Rectal smooth muscle tissue (tissue), 1 donor: ENCODE measurements at regions not wholly inside any gene's neighbourhood (a gene's known extent, or its start where the extent isn't known, plus 50 kb on each side); places are given as distances from the start of the nearest gene placed in this dataset.
"Not testable (repeated sequence)": the region's sequence is repeated elsewhere in the genome, so short reads cannot be mapped to it uniquely, and the experiment has no call there.

Source experiments
- H3K27ac ChIP-seq: one replicate; pipeline ENCODE4 v1.7.0; 2013; ENCODE audit warnings: low read depth, low read length, inconsistent platforms
- H3K27me3 ChIP-seq: one replicate; pipeline ENCODE4 v1.7.0; 2013; ENCODE audit warnings: low read length; ENCODE audit not compliant: control insufficient read depth, insufficient read depth
- H3K36me3 ChIP-seq: one replicate; pipeline ENCODE4 v1.7.0; 2013; ENCODE audit warnings: low read length; ENCODE audit not compliant: control insufficient read depth, insufficient read depth
- H3K4me1 ChIP-seq: one replicate; pipeline ENCODE4 v1.7.0; 2013; ENCODE audit warnings: low read length; ENCODE audit not compliant: control insufficient read depth, insufficient read depth
- H3K4me3 ChIP-seq: one replicate; pipeline ENCODE4 v1.7.0; 2013; ENCODE audit warnings: low read length
- H3K9ac ChIP-seq: one replicate; pipeline ENCODE4 v1.7.0; 2013; ENCODE audit warnings: low read length

- not testable (repeated sequence) for H3K36me3 ChIP-seq, H3K27ac ChIP-seq, H3K4me3 ChIP-seq, H3K27me3 ChIP-seq, H3K9ac ChIP-seq, H3K4me1 ChIP-seq
Observed at GRCh38 chr14:106197264-106197663, 670.9 kb downstream of the TMEM121 start.

GRCh38 chr14:106199097-106199496, 672.7 kb downstream of the TMEM121 start:
- H3K36me3 ChIP-seq: no peaks in the 10 kb centered on the region
- no peak overlapping the region for H3K27ac ChIP-seq
- no peaks in the 10 kb centered on the region for H3K4me1 ChIP-seq
- no peak overlapping the region for H3K4me3 ChIP-seq
- no peaks in the 10 kb centered on the region for H3K27me3 ChIP-seq
- H3K9ac ChIP-seq: no peak overlapping the region

DNA sequence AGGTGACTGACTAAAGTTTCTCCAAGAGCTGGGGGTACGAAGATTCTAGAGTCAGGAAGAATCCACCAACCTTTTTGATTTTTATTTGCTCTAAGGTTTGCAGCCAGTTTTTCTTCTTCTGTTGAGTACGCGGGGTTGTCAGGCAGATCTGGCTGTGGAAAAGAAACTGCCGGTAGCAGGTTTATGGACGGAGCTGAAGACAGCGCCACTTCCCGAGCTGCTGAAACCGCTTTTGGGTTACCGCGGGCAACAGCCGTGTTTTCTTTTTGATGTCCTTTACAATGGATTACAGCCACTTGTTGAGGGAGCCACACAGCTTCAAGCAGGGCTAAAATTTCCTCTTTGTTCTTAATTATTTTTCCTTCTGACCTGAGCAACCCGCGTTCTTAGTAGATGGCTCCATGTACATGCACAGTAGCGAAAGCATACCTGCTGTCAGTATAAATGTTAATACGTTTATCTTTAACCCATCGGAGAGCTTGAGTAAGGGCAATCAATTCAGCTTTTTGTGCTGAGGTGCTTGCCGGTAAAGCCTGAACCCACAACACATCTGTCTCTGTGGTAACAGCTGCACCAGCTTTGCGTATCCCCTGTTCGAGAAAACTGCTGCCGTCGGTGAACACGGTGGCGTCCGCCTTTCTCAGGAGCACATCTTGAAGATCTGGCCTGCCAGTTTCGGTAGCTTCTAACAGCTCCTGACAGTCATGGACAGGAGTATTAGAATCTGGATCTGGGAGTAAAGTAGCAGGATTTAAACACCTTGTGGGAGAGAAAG, 674.3 kb downstream of the TMEM121 start:
- H3K4me3 ChIP-seq: no peak overlapping the region
- no peak overlapping the region for H3K9ac ChIP-seq
- H3K27me3 ChIP-seq: no peaks in the 10 kb centered on the region
- no peaks in the 10 kb centered on the region for H3K4me1 ChIP-seq
- no peaks in the 10 kb centered on the region for H3K36me3 ChIP-seq
- H3K27ac ChIP-seq: no peak overlapping the region

GRCh38 chr14:106201376-106201775, 675.0 kb downstream of the TMEM121 start:
- no peak overlapping the region for H3K9ac ChIP-seq
- no peaks in the 10 kb centered on the region for H3K36me3 ChIP-seq
- H3K27ac ChIP-seq: no peak overlapping the region
- no peaks in the 10 kb centered on the region for H3K4me1 ChIP-seq
- H3K27me3 ChIP-seq: no peaks in the 10 kb centered on the region
- no peak overlapping the region for H3K4me3 ChIP-seq

GRCh38 chr14:106203438-106203837, 677.1 kb downstream of the TMEM121 start:
- Histone ChIP-seq H3K9ac (no peak overlapping the region), H3K4me3 (no peak overlapping the region), H3K27ac (no peak overlapping the region), H3K4me1 (no peaks in the 10 kb centered on the region), H3K36me3 (no peaks in the 10 kb centered on the region), H3K27me3 (no peaks in the 10 kb centered on the region)

DNA sequence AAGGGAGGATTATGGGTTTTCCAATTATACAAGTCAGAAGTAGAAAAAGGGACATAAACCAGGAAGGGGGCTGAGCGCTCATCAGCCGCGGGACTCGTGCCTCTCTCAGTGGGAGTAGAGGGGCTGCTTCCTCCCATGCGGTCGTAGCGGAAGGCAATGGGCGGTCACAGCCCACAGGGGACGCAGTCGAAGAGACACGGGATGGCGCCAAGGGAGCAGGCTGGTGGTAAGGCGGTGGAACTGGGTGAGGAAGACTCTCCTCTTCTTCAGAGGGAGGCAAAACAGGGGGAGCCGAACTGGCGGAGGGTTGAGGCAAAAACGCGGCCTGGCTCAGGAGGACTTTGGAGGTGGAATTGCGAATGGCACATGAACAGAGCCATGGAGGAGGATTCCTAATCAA, 677.7 kb downstream of the TMEM121 start:
- Histone ChIP-seq H3K36me3 (no peaks in the 10 kb centered on the region), H3K9ac (no peak overlapping the region), H3K4me3 (no peak overlapping the region), H3K27me3 (no peaks in the 10 kb centered on the region), H3K4me1 (no peaks in the 10 kb centered on the region), H3K27ac (no peak overlapping the region)

GRCh38 chr14:106207316-106207715, 680.9 kb downstream of the TMEM121 start:
- no peaks in the 10 kb centered on the region for H3K27me3 ChIP-seq
- no peaks in the 10 kb centered on the region for H3K4me1 ChIP-seq
- no peaks in the 10 kb centered on the region for H3K36me3 ChIP-seq
- H3K4me3 ChIP-seq: no peak overlapping the region
- H3K9ac ChIP-seq: no peak overlapping the region
- H3K27ac ChIP-seq: no peak overlapping the region

DNA sequence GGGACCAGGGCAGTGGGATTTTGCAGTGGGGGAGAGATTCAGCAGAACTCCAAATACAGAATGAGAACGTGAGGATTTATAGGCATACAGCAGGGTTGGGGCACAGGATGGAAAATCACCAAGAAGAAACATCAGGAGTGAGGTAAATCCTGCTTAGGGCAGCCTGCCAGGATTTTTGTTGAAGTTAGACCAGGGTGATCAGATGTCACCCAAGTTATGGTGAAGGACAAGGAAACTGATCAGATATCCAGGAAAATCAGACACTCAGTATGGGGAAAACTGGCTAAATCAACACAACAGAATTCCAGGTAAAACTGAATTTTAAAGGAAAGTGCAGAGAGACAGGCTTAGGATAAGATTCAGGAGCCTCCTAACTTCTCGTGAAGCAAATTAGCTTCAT, 682.4 kb downstream of the TMEM121 start:
- no peak overlapping the region for H3K9ac ChIP-seq
- no peaks in the 10 kb centered on the region for H3K36me3 ChIP-seq
- no peaks in the 10 kb centered on the region for H3K4me1 ChIP-seq
- H3K4me3 ChIP-seq: no peak overlapping the region
- H3K27me3 ChIP-seq: no peaks in the 10 kb centered on the region
- no peak overlapping the region for H3K27ac ChIP-seq

DNA sequence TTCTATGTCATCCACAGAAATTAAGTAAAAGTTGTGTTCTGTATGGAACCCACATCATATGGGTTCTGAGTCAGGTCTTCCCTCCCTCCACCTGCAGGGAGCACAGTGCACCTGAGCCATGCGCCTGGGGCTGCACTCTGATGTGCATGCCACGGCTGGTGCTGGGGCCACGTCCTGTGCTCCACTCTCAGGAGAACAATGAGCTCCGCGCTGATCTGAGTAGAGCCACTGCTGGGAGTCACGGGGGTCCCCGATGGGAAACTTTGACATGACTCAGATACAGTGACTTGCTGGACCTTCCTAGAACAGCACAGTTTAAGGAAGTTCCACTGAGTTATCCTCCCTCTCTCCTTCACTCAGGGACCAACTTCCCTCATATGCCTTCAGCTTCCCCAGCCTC, 683.4 kb downstream of the TMEM121 start:
- H3K4me3 ChIP-seq: no peak overlapping the region
- no peaks in the 10 kb centered on the region for H3K36me3 ChIP-seq
- H3K4me1 ChIP-seq: no peaks in the 10 kb centered on the region
- no peak overlapping the region for H3K27ac ChIP-seq
- H3K9ac ChIP-seq: no peak overlapping the region
- H3K27me3 ChIP-seq: no peaks in the 10 kb centered on the region

- H3K27me3 ChIP-seq: no peaks in the 10 kb centered on the region
- H3K27ac ChIP-seq: no peak overlapping the region
- H3K9ac ChIP-seq: no peak overlapping the region
- H3K4me3 ChIP-seq: no peak overlapping the region
- H3K36me3 ChIP-seq: no peaks in the 10 kb centered on the region
- no peaks in the 10 kb centered on the region for H3K4me1 ChIP-seq
Observed at GRCh38 chr14:106210650-106211049, 684.3 kb downstream of the TMEM121 start.

DNA sequence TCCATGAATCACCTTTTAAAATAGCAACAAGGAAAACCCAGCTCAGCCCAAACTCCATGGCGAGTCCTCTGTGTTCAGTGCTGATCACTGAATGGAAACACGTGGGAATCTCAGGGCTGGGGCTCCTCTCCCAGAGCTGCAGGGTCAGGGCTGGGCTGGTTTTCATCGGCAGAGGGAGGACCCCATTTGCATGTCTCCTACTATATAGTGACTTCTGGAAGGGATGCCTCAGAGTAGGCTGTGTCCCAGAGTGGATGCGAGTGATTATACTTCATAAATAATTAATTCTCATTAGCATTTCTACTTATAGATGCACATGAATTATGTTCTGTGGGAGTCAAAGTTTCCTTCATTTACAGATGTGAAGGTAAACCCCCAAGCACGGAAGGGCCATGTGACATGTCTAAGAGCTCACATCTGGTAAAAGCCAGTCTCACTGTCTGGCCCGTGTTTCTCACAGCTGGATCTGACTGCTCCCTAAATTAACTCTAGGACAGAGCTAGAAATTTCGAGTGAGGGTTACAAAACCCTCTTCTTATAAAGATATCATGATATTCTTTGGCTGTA, 685.0 kb downstream of the TMEM121 start:
- H3K4me1 ChIP-seq: no peaks in the 10 kb centered on the region
- no peak overlapping the region for H3K27ac ChIP-seq
- no peak overlapping the region for H3K4me3 ChIP-seq
- no peak overlapping the region for H3K9ac ChIP-seq
- H3K27me3 ChIP-seq: no peaks in the 10 kb centered on the region
- H3K36me3 ChIP-seq: no peaks in the 10 kb centered on the region

DNA sequence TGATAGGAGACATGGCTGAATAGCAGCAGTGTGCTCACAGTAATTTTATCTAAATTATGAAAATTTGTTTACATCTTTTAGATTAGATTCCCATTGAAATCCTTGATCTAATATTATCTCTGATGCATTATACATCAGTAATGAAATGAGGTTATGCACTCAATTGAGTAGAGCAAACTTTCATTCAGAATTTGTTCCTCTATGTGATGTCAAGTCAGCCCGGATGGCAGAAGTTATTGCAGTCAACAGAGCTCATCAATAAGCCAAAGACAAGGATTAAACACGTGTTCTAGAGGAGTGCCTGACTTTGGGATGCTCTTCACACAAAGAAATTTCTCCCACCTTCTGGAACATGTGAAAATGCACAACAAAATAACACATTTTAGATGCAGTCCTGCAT, 688.8 kb downstream of the TMEM121 start:
- Histone ChIP-seq H3K27ac (no peak overlapping the region), H3K27me3 (no peaks in the 10 kb centered on the region), H3K36me3 (no peaks in the 10 kb centered on the region), H3K4me3 (no peak overlapping the region), H3K4me1 (no peaks in the 10 kb centered on the region), H3K9ac (no peak overlapping the region)

- Histone ChIP-seq H3K36me3 (no peaks in the 10 kb centered on the region), H3K27ac (no peak overlapping the region), H3K4me1 (no peaks in the 10 kb centered on the region), H3K4me3 (no peak overlapping the region), H3K27me3 (no peaks in the 10 kb centered on the region), H3K9ac (no peak overlapping the region)
Observed at GRCh38 chr14:106216679-106217078, 690.3 kb downstream of the TMEM121 start.
